ENCODE measurements at regions not wholly inside any gene's neighbourhood (a gene's known extent, or its start where the extent isn't known, plus 50 kb on each side); places are given as distances from the start of the nearest gene placed in this dataset.

GRCh38 chr4:176902710-176903323, 110.1 kb upstream of the VEGFC start:
- DNase-seq (ENCODE audit: low spot score), result peak; percentile 58

- no peak for DNase-seq (ENCODE audit: low spot score)
Measured at GRCh38 chr4:176906709-176907108, 114.0 kb upstream of the VEGFC start.

- DNase-seq (ENCODE audit: low spot score), result no peak
Measured at GRCh38 chr4:176910646-176911045, 117.9 kb upstream of the VEGFC start.

- no peak for DNase-seq (ENCODE audit: low spot score)
Measured at GRCh38 chr4:176919631-176920030, 126.9 kb upstream of the VEGFC start.

GRCh38 chr4:176920694-176921093, 128.0 kb upstream of the VEGFC start:
- no peak for DNase-seq (ENCODE audit: low spot score)

- no peak for DNase-seq (ENCODE audit: low spot score)
Measured at GRCh38 chr4:176921256-176921655, 128.5 kb upstream of the VEGFC start.

GRCh38 chr4:176924238-176924637, 131.5 kb upstream of the VEGFC start:
- DNase-seq (ENCODE audit: low spot score), result no peak

GRCh38 chr4:176925962-176926361, 133.2 kb upstream of the VEGFC start:
- DNase-seq (ENCODE audit: low spot score), result no peak

GRCh38 chr4:176927117-176927516, 134.4 kb upstream of the VEGFC start:
- DNase-seq (ENCODE audit: low spot score), result no peak

GRCh38 chr4:176927664-176928063, 134.9 kb upstream of the VEGFC start:
- no peak for DNase-seq (ENCODE audit: low spot score)

- DNase-seq (ENCODE audit: low spot score), result no peak
Measured at GRCh38 chr4:176939445-176939844, 146.7 kb upstream of the VEGFC start.

GRCh38 chr4:176945334-176945733, 152.6 kb upstream of the VEGFC start:
- no peak for DNase-seq (ENCODE audit: low spot score)

- DNase-seq (ENCODE audit: low spot score), result no peak
Measured at GRCh38 chr4:176949029-176949428, 156.3 kb upstream of the VEGFC start.

- DNase-seq (ENCODE audit: low spot score), result no peak
Measured at GRCh38 chr4:176953021-176953420, 160.3 kb upstream of the VEGFC start.

GRCh38 chr4:176957353-176958118, 164.8 kb upstream of the VEGFC start:
- no peak for DNase-seq (ENCODE audit: low spot score)

GRCh38 chr4:176959980-176960379, 167.3 kb upstream of the VEGFC start:
- no peak for DNase-seq (ENCODE audit: low spot score)

GRCh38 chr4:176963121-176963520, 170.4 kb upstream of the VEGFC start:
- no peak for DNase-seq (ENCODE audit: low spot score)

- DNase-seq (ENCODE audit: low spot score), result no peak
Measured at GRCh38 chr4:176964116-176964691, 171.5 kb upstream of the VEGFC start.

- no peak for DNase-seq (ENCODE audit: low spot score)
Measured at GRCh38 chr4:176967586-176967985, 174.9 kb upstream of the VEGFC start.

GRCh38 chr4:176968094-176968493, 175.4 kb upstream of the VEGFC start:
- no peak for DNase-seq (ENCODE audit: low spot score)

GRCh38 chr4:176969011-176969410, 176.3 kb upstream of the VEGFC start:
- DNase-seq (ENCODE audit: low spot score), result no peak

- DNase-seq (ENCODE audit: low spot score), result no peak
Measured at GRCh38 chr4:176970853-176971252, 178.1 kb upstream of the VEGFC start.

- DNase-seq (ENCODE audit: low spot score), result no peak
Measured at GRCh38 chr4:176971576-176972115, 178.9 kb upstream of the VEGFC start.
